Eye (tissue), 1 donor: ENCODE measurements at regions not wholly inside any gene's neighbourhood (a gene's known extent, or its start where the extent isn't known, plus 50 kb on each side); places are given as distances from the start of the nearest gene placed in this dataset.
"Not testable (repeated sequence)": the region's sequence is repeated elsewhere in the genome, so short reads cannot be mapped to it uniquely, and the experiment has no call there.

ENCODE experiments used
- DNase-seq: peaks from one replicate; pipeline ENCODE4 v3.0.0-alpha.2; 2015

GRCh38 chr15:70602834-70603560 lies 160.4 kb downstream of the UACA start:
- no peak for DNase-seq

- DNase-seq, result no peak
Measured at GRCh38 chr15:70602281-70602680, 161.1 kb downstream of the UACA start.

- DNase-seq, result no peak
Measured at GRCh38 chr15:70597945-70598344, 165.4 kb downstream of the UACA start.

DNA sequence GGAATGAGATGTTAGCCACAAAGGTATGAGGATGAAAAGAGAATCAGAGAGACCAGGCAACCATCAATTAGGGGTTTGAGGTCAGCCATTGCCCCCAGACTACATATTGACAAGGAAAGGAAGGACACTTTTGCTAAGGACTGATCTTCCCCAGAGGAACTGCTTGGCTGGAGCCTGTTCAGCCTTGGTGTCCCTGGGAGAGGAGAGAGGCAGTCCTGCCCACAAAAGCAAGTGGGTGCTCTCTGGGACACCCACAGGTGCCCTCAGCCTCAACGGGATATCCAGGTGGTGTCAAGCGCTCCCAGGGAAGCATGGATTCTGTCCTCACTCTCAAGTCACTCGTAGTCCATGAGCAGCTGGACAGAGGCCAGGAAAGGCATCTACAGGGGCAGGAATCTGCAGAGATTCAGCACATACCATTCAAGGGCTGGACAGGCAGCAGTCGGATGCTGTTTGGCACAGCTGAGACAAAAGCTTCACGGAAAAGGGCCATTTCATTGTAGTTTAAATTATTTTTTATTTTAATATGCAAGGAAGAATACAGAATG lies 166.2 kb downstream of the UACA start:
- no peak for DNase-seq

- DNase-seq, result no peak
Measured at GRCh38 chr15:70596354-70597055, 166.9 kb downstream of the UACA start.

DNA sequence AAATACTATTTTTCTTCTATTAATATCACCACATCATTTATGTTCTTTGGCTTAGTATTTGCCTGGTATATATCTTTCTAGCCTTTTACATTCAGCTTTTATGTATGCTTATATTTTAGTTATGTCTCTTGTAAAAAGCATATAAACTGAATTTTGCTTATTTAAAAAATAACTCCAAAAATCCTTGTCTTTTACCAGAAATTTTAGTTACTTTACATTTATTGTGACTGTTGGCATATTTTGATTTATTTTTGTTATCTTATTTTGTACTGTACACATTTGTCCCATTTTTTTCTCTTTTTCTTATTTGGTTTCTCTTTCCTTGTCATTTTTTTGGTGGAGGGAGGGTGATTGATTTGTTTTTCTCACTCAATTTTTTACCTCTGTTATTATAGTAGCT lies 169.6 kb downstream of the UACA start:
- no peak for DNase-seq

DNA sequence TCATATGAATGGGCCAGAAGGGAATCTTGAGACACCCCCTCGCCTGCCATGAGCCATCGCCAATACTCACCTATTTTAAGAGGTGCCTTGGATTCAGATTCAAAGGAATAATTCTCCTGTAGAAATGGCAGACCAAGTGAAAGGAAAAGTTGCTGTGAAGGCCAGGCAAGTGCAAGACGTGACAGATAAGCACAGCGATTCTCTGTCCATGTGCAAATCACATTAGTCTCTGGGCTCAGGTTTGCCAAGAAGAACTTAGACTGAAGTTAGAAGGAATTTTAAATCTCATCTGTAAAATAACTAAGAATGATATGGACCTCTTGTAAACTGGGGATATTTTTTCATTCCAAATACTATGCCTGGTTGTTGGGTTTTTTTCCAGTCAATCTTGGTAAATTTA lies 173.6 kb downstream of the UACA start:
- DNase-seq, result no peak

GRCh38 chr15:70589221-70589620 lies 174.1 kb downstream of the UACA start:
- no peak for DNase-seq

DNA sequence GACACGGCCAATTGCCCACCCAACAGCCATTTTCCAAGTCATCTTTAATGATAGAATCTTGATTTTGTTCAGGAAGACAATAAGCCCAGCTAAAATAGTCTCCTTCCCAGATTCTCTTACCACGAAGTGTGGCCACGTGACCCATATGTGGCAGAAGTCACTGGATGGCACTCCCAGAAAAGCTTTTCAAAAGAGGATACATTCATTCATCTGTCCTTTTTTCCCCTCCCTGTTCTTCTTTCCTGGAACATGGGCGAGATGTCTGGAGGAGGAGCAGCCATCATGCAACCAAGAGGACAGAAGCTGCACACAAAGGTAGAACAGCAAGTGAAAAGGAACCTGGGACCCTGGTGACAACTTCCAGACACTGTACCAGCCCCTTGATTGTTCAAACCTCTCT lies 174.7 kb downstream of the UACA start:
- no peak for DNase-seq

- DNase-seq, result no peak
Measured at GRCh38 chr15:70587896-70588567, 175.3 kb downstream of the UACA start.

GRCh38 chr15:70587012-70587634 lies 176.2 kb downstream of the UACA start:
- not testable (repeated sequence) for DNase-seq

DNA sequence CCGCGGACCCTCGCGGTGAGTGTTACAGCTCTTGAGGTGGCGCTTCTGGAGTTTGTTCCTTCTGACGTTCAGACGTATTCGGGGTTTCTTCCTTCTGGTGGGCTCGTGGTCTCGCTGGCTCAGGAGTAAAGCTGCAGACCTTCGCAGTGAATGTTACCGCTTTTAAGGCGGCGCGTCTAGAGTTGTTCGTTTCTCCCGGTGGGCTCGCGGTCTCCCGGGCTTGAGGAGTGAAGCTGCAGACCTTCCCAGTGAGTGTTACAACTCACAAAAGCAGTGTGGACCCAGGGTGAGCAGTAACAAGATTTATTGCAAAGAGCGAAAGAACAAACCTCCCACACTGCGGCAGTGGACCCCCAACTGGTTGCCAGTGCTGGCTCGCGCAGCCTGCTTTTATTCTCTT lies 177.1 kb downstream of the UACA start:
- no peak for DNase-seq

GRCh38 chr15:70585707-70586034 lies 177.7 kb downstream of the UACA start:
- DNase-seq, result no peak

GRCh38 chr15:70584838-70585706 lies 178.3 kb downstream of the UACA start:
- peak; percentile 83 for DNase-seq

DNA sequence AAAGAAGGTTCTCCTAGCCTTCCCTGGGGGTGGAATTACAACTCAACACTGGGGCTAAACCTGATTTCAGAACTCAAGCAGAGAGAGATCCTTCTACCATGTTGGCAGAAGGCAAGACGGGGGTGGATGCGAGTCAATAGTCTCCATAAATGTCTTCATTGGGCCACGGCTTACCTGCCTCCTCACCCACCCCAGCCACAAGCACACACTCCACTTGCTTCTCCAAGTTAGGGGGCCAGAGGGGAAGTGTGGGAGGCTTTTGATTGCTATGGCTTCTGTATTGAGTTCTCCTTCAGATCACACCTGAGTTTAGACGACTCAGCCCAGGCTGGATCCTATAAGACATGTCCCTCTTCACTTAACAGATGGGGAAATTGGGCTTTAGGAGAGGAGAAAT lies 178.9 kb downstream of the UACA start:
- DNase-seq, result no peak

GRCh38 chr15:70583006-70583405 lies 180.4 kb downstream of the UACA start:
- no peak for DNase-seq

GRCh38 chr15:70582143-70582945 lies 181.0 kb downstream of the UACA start:
- DNase-seq, result no peak

DNA sequence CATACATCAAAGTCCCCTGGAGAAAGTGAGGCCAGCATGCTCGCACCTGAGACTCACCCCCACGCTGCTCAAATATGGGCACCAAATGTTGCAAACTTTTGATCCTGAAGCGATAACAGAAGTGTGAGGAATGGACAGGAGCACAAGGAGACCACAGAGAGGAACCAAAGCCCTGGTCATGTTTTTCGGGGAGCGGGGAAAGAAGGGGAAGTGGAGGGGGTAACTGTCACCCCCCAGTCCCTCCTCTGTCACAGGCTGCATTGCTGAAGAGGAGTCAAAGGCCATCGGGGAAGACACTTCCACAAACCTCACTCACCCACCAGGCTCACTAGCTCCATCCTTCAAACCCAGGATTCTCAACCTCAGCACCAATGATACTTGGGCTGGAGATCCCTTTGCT lies 182.4 kb downstream of the UACA start:
- DNase-seq, result no peak

DNA sequence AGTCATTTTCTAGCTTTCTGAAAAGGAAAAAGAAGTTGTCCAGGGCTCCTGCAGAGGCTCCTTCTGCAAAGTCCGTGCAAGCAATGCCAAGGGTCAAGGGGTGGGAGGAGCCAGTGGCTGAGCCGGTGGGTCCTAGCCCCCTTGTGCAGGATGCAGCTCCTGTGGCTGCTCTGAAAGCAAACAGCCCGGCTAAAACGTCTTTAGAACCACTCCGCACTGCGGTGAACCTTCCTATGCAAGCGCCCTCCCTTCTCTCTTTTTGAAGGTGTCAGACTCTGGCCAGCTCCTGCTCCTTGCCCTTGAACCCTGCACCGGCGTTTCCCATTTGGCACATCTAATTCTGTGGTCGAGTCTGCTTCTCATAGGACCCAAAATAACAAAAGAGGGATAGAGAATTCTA lies 183.1 kb downstream of the UACA start:
- no peak for DNase-seq

- no peak for DNase-seq
Measured at GRCh38 chr15:70579766-70580165, 183.6 kb downstream of the UACA start.

DNA sequence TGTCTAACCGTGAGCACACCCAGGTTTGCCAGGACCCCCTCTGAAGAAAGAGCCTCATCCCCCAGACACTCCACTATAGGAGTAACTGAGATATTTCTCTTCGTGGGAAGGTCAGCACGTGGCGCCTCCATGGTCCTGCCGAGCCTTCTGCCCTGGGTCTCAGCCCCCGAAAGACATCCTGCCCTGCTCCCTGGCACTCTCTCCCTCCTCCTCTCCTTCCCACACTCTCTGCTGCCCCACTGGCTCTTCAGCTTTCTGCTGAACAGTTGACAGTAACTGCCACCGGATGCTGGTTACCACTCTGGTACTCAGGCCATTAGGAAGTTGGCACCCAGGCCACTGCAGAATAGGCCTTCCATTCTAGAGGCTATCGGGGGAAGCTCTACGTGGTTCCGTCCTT lies 185.2 kb downstream of the UACA start:
- DNase-seq, result no peak

DNA sequence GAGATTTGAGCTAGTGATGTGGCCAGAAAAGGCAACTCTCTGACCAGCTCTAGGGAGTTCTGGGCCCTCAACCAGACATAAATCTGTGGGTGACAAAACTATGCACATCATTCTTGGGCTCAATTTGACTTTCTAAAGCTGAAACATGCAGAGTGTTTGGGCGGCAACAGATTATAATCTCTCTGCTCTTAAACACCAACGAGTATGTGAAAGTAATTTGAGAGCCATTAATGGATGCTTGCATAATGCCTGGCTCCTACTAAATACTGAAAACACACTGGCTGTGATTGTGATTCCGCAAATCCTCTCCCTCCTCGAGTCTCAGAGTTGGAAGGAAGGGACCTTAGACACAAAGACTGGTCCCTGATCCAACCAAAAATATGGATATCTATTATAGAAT lies 186.7 kb downstream of the UACA start:
- no peak for DNase-seq
